ENCODE measurements at regions not wholly inside any gene's neighbourhood (a gene's known extent, or its start where the extent isn't known, plus 50 kb on each side); places are given as distances from the start of the nearest gene placed in this dataset.

DNA sequence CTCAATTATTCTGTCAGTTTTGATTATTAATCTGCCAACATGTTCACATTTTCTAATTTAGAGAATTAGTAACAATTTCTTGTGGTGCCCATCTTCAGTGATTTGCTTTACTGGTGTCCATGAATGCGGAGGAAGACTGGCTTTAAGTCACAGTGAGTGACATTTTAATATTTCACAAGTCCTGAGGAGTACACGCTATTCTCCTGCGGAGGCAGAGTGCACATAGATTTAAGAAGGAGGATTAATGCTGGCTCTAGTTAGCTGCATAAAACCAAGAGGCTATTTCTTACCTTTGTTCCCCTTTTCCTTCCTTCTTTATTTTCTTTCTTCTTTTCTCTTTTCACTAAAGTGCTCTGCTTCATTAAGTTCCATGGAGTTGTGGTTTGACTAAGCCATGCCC is 495.2 kb upstream of the IGFBP7 start:
- ATAC-seq (no peak), DNase-seq (no peak)
- intact Hi-C loops (cut with DNase I) = no loop called here

DNA sequence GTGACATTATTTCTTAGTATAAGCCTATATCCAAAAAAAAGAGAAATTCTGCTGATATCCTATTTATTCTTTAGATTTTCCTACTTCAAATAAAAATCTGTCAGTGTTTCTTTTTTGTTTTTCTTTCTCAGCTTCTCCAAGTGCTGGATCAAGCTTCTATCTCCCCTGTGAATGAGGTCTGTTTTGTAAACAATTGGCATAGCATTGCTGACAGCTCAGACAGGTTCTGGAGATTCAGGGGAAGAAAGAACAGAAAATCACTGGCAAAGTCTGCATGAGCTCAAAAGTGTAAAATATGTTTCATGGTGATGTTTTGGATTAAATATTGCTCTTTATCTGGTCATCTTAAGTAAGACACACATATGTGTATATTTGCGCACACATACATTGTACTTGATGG is 492.0 kb upstream of the IGFBP7 start:
- intact Hi-C loops (cut with DNase I) = no loop called here
- ATAC-seq (no peak), DNase-seq (no peak)

DNA sequence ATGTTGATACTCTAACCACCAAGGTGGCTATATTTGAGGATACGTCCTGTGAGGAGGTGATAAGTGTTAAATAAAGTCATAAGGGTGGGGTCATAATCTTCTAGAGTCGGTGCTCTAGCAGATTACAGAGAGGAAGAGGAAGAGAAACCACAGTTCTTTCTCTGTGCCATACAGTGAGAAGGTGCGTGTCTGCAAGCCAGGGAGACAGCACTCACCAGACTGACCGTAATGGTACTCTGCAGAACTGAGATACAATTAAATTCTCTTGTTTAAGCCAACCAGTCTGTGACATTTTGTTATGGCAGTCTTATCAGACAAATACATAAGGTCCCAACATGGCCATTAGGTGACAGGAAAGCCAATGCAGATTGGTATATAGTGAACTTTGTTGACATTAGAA is 480.9 kb upstream of the IGFBP7 start:
- ATAC-seq (no peak), DNase-seq (no peak)
- intact Hi-C loops (cut with DNase I) = no loop called here

GRCh38 chr4:57588557-57588956 is 478.4 kb upstream of the IGFBP7 start:
- intact Hi-C loops (cut with DNase I) = no loop called here
- DNase-seq = no peak
- ATAC-seq = no peak

GRCh38 chr4:57580710-57581599 is 470.8 kb upstream of the IGFBP7 start:
- intact Hi-C loops (cut with DNase I) = no loop called here
- ATAC-seq (no peak), DNase-seq (no peak)

DNA sequence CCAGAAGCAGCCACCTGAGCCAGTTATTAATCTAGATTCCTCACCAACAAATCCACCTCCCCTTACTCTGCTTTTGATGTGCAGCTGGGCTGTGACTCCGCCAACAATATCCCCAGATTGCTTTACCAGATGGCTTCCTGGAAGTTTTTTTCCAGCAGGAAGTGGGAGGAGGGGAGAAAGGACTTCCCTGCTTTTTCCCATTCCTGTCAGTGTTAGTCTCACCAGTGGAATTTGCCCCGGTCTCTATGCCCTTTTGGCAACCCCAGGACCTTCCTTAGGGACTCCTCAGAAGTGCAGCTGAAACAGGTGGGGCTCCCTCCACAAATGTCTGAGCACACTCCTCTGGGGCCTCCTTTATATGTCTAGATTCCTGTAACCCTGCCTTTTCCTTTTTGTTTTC is 465.2 kb upstream of the IGFBP7 start:
- DNase-seq (no peak), ATAC-seq (peak in 1 of 2 donors; percentile 44)
- intact Hi-C loops (cut with DNase I) = no loop called here

DNA sequence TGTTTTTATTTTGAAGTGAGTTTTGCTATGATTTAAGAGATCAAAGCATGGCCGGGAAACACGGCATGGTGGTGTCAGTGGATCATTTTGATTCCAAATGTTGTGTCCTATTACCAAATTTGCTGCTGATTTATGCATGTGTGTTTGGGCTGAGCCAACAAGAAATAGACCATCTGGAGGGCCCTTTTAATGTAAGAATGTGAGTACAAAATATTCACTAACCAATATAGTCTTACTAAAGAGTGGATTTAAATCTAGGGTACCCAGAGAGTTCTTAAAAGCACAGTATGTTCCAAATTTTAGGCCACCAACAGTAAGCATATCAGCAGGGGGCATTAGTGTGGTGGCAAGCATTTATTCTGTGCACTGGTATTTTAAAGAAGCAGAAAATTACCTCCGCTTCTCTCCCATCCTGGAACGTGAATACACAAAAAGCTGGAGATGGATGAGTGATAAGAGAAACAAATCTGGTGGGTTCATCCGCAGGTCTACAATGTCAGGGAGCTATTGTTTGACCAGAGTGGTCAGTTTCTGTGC is 444.4 kb upstream of the IGFBP7 start:
- intact Hi-C loops (cut with DNase I) = no loop called here
- DNase-seq = no peak
- no peak for ATAC-seq

DNA sequence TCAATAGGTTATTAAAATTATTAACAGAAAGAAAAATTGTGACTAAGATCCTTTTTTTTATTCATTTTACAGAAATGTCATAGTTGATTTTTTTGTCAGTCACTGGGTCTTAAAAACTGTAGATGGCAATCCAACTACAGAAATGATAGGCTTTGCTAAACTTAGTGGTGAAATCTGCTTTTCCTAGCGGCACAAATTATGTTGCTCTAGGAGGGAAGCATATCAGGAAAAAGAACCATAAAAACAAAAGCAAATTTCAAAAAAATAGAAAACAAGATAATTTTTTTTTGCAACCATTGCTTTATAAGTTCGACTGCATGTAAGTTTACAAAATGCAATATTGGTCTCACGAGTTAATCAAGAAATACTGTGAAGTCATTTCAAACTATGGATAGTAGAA is 443.5 kb upstream of the IGFBP7 start:
- intact Hi-C loops (cut with DNase I) = no loop called here
- DNase-seq (no peak), ATAC-seq (no peak)

- DNase-seq = no peak
- ATAC-seq = no peak
- intact Hi-C loops (cut with DNase I) = no loop called here
These were observed 440.0 kb upstream of the IGFBP7 start for GRCh38 chr4:57550198-57550597.

GRCh38 chr4:57548856-57549255 is 438.7 kb upstream of the IGFBP7 start:
- DNase-seq (no peak), ATAC-seq (no peak)
- intact Hi-C loops (cut with DNase I) = no loop called here

DNA sequence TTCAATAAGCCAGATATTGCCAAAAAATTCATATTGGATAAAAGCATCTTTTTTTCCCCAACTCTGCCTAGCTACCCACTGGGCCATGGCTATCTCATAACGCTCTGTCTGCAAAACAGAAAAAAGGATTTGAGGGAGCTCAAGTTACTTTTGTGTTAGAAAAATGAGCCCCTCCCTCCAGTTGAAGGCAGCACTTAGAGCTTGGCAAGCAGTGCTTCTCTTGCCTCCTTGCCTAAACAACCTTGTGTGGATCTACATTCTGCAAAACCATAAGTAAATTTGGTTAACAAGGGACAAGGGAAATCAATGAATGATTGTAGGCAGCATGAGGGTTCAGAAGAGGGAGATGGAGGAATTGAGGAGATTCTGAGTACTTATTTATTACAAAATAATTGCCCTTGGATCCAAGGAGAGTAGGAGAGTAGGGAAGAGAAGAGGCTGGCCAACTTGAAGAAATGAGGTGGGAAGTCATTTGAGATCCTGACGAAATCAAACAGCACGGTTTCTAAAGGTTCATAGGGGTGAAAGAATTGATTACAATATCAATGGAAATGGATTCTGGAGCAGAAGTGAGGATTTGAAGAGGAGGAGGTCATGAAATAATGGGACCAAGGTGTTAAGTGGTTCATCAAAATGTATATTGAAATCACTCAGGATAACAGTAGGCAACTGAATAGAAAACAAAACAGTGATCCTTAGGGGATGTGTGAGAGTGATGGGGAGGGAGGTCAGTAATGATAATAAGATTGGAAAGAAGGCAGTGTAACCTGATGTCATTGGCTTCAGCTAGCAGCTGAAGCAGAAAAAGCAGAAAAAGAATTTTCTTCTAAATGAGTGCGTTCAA is 434.8 kb upstream of the IGFBP7 start:
- DNase-seq = no peak

DNA sequence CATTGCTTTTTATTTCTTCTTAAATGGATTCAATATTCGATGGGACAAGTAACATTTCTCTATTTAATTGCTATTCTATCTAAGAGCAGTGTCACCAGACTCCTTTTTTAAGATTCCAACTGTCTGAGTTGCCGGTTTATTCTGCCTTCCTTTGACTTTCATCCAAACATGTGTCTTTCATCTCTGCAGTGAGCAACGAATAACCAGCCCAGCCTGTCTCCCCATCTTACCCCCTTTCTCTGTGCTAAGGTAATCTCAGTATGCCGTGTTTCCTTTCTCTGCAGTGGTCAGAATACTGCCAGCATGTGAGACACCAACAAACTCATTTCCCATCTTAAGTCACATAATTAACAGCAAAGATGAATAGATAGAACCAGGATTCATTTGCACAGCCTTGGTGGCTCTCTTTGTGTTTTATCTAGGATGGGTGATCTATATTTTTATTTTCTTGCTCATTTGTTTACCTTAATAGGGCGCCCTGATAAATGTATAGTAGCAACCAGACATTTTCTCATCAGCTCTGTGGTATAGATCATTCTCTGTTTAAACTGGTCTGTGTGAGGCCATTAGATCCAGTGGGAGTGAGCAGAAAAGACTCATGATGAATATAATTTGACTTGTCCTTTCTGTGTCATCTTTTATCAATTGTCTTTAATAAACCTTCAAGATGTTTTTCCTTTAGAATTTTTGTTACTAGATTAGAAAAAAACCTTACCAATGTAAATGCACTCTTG is 394.8 kb upstream of the IGFBP7 start:
- intact Hi-C loops (cut with DNase I) = no loop called here
- ATAC-seq (no peak), DNase-seq (no peak)

More for the DNA sequence above, 434.8 kb upstream of the IGFBP7 start:
- ATAC-seq = no peak
- intact Hi-C loops (cut with DNase I) = no loop called here

GRCh38 chr4:57504139-57504538 is 394.0 kb upstream of the IGFBP7 start:
- intact Hi-C loops (cut with DNase I) = no loop called here
- DNase-seq = no peak
- ATAC-seq = no peak

DNA sequence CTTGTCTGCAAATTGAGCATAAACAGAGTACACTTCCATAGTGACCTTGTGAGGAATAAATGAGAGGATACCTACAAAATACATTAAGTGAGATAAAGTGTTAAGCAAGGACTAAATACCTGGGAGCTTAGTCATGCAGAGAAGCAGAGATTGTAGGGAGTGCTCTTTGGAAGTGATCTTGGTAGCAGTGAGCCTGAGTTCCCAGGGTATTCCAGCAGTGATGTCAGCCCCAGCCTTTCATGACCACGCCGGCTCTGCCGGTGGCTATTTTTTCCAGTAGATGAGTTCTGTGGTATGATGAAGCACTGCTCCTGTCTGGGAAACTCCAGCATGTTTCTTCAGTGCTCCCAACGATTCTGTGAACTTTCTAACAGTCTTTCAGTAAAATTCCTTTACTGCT is 391.5 kb upstream of the IGFBP7 start:
- peak; percentile 37 for DNase-seq
- intact Hi-C loops (cut with DNase I) = no loop called here
- peak; percentile 41 to 76 for ATAC-seq

DNA sequence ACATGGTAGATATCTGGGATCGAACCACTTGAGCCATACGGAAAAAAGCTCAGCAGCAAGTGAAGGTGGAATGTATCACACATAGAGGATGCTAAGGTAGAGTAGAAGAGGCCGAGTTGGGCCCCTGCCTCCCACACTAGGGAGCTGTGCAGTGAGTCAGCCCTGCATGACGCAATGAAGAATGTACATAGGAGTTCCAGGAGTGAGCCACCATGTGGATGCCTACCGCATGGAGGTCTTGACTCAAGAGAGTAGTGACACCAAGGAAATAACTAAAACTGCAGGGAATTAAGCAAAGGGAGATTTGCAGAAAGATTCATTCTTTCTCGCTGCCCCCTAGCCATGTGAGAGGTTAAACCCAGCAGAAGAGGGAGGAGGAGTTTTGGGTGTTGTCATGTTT is 389.6 kb upstream of the IGFBP7 start:
- intact Hi-C loops (cut with DNase I) = no loop called here
- no peak for ATAC-seq
- DNase-seq = no peak

- ATAC-seq (no peak), DNase-seq (no peak)
- intact Hi-C loops (cut with DNase I) = no loop called here
These were observed 388.1 kb upstream of the IGFBP7 start for GRCh38 chr4:57498251-57498650.

DNA sequence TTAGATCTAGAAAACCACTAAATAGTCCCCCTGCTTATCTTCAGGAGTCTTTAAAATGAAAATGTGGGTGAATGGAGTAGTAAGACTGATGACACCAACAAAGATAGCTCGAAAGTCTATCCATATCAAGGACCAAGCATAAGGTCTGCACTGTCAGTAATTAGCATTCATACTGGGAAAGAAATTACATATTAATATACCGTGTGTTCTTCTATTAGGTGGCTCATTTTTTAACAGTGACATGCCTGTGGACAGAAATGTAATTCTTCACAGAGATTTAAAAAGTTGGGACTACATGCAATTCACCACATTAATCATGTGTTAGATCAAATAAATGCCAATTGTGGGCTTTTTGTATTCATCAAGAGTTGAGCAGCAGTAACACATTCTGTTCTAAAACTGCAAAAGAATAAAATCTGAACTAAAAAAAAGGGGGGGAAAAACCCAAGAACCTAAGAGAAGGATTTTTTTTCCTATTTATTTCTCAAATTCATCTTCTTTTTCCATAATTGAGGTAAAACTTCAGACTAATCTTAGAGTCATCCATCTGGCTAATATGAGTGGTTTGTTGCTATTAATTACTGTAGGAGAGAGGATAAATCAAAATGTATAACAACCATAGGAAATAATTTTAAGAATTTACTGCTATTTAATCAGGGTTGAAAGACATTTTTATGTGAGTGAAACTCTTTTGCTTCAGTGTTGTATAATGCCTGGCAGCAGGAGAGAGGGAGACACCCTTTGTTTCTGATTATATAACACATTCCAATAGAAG is 386.7 kb upstream of the IGFBP7 start:
- ATAC-seq (no peak), DNase-seq (no peak)
- intact Hi-C loops (cut with DNase I) = no loop called here

GRCh38 chr4:57494821-57495220 is 384.6 kb upstream of the IGFBP7 start:
- DNase-seq (no peak), ATAC-seq (no peak)
- intact Hi-C loops (cut with DNase I) = no loop called here

All from left cardiac atrium (tissue), 4 donors.